HK-2 (cell line): ENCODE measurements at regions not wholly inside any gene's neighbourhood (a gene's known extent, or its start where the extent isn't known, plus 50 kb on each side); places are given as distances from the start of the nearest gene placed in this dataset.
"Not testable (repeated sequence)": the region's sequence is repeated elsewhere in the genome, so short reads cannot be mapped to it uniquely, and the experiment has no call there.

ENCODE experiments used
- DNase-seq: peaks from one replicate; pipeline ENCODE4 v3.0.0-alpha.2; 2018; ENCODE audit not compliant: unreplicated experiment

- DNase-seq: no peak
These were observed 67.7 kb downstream of the SMIM20 start for GRCh38 chr4:25981749-25982148.

- no peak for DNase-seq
These were observed 68.9 kb downstream of the SMIM20 start for GRCh38 chr4:25982962-25983361.

- DNase-seq: no peak
These were observed 70.2 kb downstream of the SMIM20 start for GRCh38 chr4:25984266-25984665.

- no peak for DNase-seq
These were observed 70.8 kb downstream of the SMIM20 start for GRCh38 chr4:25984796-25985195.

- no peak for DNase-seq
These were observed 72.8 kb downstream of the SMIM20 start for GRCh38 chr4:25986807-25987206.

GRCh38 chr4:25991340-25991739 lies 77.3 kb downstream of the SMIM20 start:
- no peak for DNase-seq

- DNase-seq: peak; percentile 18
These were observed 79.6 kb downstream of the SMIM20 start for GRCh38 chr4:25993395-25994185.

GRCh38 chr4:25994577-25994976 lies 80.6 kb downstream of the SMIM20 start:
- DNase-seq: not testable (repeated sequence)

GRCh38 chr4:26000274-26000950 lies 86.4 kb downstream of the SMIM20 start:
- DNase-seq: no peak

GRCh38 chr4:26001413-26001812 lies 87.4 kb downstream of the SMIM20 start:
- no peak for DNase-seq

- no peak for DNase-seq
These were observed 87.8 kb downstream of the SMIM20 start for GRCh38 chr4:26001816-26002215.

- DNase-seq: no peak
These were observed 89.0 kb downstream of the SMIM20 start for GRCh38 chr4:26003056-26003455.

GRCh38 chr4:26004290-26004689 lies 90.3 kb downstream of the SMIM20 start:
- DNase-seq: no peak

GRCh38 chr4:26005764-26006163 lies 91.7 kb downstream of the SMIM20 start:
- no peak for DNase-seq

GRCh38 chr4:26008737-26009136 lies 94.7 kb downstream of the SMIM20 start:
- DNase-seq: no peak

- no peak for DNase-seq
These were observed 95.5 kb downstream of the SMIM20 start for GRCh38 chr4:26009502-26009901.

- DNase-seq: no peak
These were observed 96.3 kb downstream of the SMIM20 start for GRCh38 chr4:26010304-26010703.

GRCh38 chr4:26013629-26014028 lies 99.6 kb downstream of the SMIM20 start:
- no peak for DNase-seq

GRCh38 chr4:26015133-26015651 lies 101.2 kb downstream of the SMIM20 start:
- DNase-seq: no peak

- no peak for DNase-seq
These were observed 101.9 kb downstream of the SMIM20 start for GRCh38 chr4:26015906-26016305.

GRCh38 chr4:26017531-26017930 lies 103.5 kb downstream of the SMIM20 start:
- no peak for DNase-seq

- DNase-seq: not testable (repeated sequence)
These were observed 104.1 kb downstream of the SMIM20 start for GRCh38 chr4:26017961-26018700.
